ENCODE measurements at regions not wholly inside any gene's neighbourhood (a gene's known extent, or its start where the extent isn't known, plus 50 kb on each side); places are given as distances from the start of the nearest gene placed in this dataset.

DNA sequence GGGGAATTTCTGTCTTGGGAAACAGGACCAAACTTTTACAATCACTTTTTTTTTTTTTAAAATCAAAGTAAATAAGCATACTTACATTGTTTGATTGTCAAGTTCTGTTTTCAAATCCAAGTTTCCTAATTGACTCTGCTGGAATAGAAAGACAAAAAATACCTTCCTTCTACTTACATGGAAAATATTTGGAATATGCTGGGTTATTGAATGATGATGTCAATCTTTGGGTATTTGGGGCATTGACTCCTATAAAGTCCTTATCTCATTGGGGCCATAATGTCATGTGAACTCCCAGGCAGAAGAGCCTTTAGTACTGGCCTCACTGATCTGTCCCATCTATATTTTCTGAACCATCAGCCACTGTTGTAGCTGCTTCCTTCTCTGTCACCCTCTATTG is 122.6 kb upstream of the NOX3 start:
- TF ChIP-seq, protein P1, sequence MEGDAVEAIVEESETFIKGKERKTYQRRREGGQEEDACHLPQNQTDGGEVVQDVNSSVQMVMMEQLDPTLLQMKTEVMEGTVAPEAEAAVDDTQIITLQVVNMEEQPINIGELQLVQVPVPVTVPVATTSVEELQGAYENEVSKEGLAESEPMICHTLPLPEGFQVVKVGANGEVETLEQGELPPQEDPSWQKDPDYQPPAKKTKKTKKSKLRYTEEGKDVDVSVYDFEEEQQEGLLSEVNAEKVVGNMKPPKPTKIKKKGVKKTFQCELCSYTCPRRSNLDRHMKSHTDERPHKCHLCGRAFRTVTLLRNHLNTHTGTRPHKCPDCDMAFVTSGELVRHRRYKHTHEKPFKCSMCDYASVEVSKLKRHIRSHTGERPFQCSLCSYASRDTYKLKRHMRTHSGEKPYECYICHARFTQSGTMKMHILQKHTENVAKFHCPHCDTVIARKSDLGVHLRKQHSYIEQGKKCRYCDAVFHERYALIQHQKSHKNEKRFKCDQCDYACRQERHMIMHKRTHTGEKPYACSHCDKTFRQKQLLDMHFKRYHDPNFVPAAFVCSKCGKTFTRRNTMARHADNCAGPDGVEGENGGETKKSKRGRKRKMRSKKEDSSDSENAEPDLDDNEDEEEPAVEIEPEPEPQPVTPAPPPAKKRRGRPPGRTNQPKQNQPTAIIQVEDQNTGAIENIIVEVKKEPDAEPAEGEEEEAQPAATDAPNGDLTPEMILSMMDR (IDR thresholded peaks at IDR 0.05), result no peak
- no peak for TF ChIP-seq POLR2A (IDR thresholded peaks at IDR 0.05)
